Lung (tissue), 11 donors: ENCODE measurements at regions not wholly inside any gene's neighbourhood (a gene's known extent, or its start where the extent isn't known, plus 50 kb on each side); places are given as distances from the start of the nearest gene placed in this dataset.

ENCODE experiments used
- ATAC-seq: fragments of 200-7000 bp; cut with Tn5 transposase; one replicate; pipeline ENCODE4 v1.9.1; 2020; ENCODE audit warnings: moderate number of reproducible peaks; ENCODE audit not compliant: insufficient read depth, low FRiP score
- DNase-seq, 3 donors: peaks; one replicate each; pipeline ENCODE4 v3.0.0-alpha.2; 2013 to 2017
- H3K27ac ChIP-seq, 2 donors: one replicate each; pipeline ENCODE4 v1.5.1; 2013; ENCODE audit warnings: mild to moderate bottlenecking in 2 of 2, moderate library complexity in 2 of 2, control low read depth in 1 of 2, inconsistent platforms in 1 of 2, low read depth in 1 of 2, low read length in 1 of 2
- H3K27me3 ChIP-seq, 3 donors: one replicate each; pipeline ENCODE4 v1.5.1; 2013; ENCODE audit warnings: low read length in 2 of 3; ENCODE audit not compliant: control insufficient read depth in 3 of 3, insufficient read depth in 3 of 3
- H3K36me3 ChIP-seq, 4 donors: one replicate each; pipeline ENCODE4 v1.5.1; 2013; ENCODE audit warnings: low read length in 4 of 4, mild to moderate bottlenecking in 1 of 4, moderate library complexity in 1 of 4; ENCODE audit not compliant: control insufficient read depth in 4 of 4, insufficient read depth in 4 of 4
- H3K4me1 ChIP-seq, 5 donors: one replicate each; pipeline ENCODE4 v1.5.1; 2013; ENCODE audit warnings: low read length in 5 of 5, mild to moderate bottlenecking in 2 of 5, moderate library complexity in 1 of 5; ENCODE audit not compliant: control insufficient read depth in 5 of 5, insufficient read depth in 5 of 5
- H3K4me3 ChIP-seq: one replicate; pipeline ENCODE4 v1.5.1; 2013; ENCODE audit warnings: mild to moderate bottlenecking, control low read depth, moderate library complexity
- H3K9ac ChIP-seq, 2 donors: one replicate each; pipeline ENCODE4 v1.5.1; 2013; ENCODE audit warnings: low read length in 2 of 2, control low read depth in 1 of 2; ENCODE audit not compliant: insufficient read depth in 1 of 2
- H3K9me3 ChIP-seq, 4 donors: one replicate each; pipeline ENCODE4 v1.5.1; 2013; ENCODE audit warnings: low read length in 3 of 4, mild to moderate bottlenecking in 1 of 4, moderate library complexity in 1 of 4; ENCODE audit not compliant: control insufficient read depth in 4 of 4, insufficient read depth in 3 of 4
- WGBS, 2 donors: extraction: QIAGEN DNeasy Blood & Tissue Kit; methylation state at CpG; one replicate each; pipeline ENCODE4 v1.1.7; 2013; 5-methylcytosine and 5-hydroxymethylcytosine counted together
- TF ChIP-seq, protein P1 (sequence below): IDR thresholded peaks from 2 replicates; pipeline ENCODE4 v1.5.1; 2012; ENCODE audit warnings: mild to moderate bottlenecking; ENCODE audit errors: control extremely low read depth, extremely low read depth
- donor health status: control.
- donor health status: control.
- donor health status: Bipolar disorder and iron deficiency.
- donor health status: healthy.
- donor health status: DM: yes; HTN: yes; CAD: no.

DNA sequence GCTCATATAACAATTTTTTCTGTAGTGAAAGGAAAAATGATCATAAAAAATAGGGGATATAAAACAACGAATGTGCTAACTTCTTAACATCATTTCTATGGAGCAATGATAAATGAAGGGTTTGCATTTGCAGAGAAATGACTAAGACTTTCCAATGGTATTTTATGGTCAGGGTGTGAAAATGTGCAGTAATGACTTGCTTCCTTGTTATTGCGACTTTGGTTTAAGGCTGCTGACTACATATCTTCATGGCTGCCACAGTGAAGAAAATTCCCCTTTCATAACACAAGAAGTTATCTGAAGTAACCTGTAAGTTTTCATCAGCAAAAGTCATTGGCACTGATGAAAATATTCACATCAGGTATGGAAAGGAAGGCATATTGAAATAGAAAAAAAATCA is 166.1 kb upstream of the NRG3 start:
- Histone ChIP-seq H3K4me3 (no peak overlapping the region), H3K9ac (no peak overlapping the region), H3K36me3 (no peaks in the 10 kb centered on the region), H3K27me3 (no peaks in the 10 kb centered on the region), H3K9me3 (peaks cover 0 to 2% (median 0%) of the 10 kb centered on the region in 4 donors), H3K4me1 (no peaks in the 10 kb centered on the region), H3K27ac (no peak overlapping the region)
- ATAC-seq, result no peak
- TF ChIP-seq, protein P1, sequence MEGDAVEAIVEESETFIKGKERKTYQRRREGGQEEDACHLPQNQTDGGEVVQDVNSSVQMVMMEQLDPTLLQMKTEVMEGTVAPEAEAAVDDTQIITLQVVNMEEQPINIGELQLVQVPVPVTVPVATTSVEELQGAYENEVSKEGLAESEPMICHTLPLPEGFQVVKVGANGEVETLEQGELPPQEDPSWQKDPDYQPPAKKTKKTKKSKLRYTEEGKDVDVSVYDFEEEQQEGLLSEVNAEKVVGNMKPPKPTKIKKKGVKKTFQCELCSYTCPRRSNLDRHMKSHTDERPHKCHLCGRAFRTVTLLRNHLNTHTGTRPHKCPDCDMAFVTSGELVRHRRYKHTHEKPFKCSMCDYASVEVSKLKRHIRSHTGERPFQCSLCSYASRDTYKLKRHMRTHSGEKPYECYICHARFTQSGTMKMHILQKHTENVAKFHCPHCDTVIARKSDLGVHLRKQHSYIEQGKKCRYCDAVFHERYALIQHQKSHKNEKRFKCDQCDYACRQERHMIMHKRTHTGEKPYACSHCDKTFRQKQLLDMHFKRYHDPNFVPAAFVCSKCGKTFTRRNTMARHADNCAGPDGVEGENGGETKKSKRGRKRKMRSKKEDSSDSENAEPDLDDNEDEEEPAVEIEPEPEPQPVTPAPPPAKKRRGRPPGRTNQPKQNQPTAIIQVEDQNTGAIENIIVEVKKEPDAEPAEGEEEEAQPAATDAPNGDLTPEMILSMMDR, result no peak
- 30 to 52% methylated on average over 2 of the region's 2 CpGs for WGBS, 2 donors
- no peak for DNase-seq

DNA sequence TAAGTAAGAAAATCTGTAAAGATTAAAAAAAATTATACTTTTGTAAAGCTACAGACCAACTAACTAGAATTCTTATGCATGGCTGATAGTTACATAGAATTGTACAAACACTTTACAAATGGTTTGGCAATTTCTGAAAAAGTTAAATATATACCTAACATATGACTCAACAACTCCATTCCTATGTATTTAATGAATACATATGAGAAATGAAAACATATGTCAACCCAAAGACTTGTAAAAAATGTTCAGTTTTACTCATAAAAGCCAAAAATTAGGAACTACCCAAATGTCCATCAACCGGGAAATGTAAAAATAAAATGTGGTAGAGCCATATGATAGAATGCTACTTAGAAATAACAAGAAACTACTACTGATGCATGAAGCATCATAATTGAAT is 152.6 kb upstream of the NRG3 start:
- Histone ChIP-seq H3K4me3 (no peak overlapping the region), H3K36me3 (no peaks in the 10 kb centered on the region), H3K27me3 (no peaks in the 10 kb centered on the region), H3K4me1 (no peaks in the 10 kb centered on the region), H3K9ac (no peak overlapping the region), H3K9me3 (no peaks in the 10 kb centered on the region), H3K27ac (no peak overlapping the region)
- 94 to 95% methylated on average over 1 of the region's 1 CpG for WGBS, 2 donors
- TF ChIP-seq, protein P1, result no peak
- no peak for DNase-seq
- no peak for ATAC-seq

DNA sequence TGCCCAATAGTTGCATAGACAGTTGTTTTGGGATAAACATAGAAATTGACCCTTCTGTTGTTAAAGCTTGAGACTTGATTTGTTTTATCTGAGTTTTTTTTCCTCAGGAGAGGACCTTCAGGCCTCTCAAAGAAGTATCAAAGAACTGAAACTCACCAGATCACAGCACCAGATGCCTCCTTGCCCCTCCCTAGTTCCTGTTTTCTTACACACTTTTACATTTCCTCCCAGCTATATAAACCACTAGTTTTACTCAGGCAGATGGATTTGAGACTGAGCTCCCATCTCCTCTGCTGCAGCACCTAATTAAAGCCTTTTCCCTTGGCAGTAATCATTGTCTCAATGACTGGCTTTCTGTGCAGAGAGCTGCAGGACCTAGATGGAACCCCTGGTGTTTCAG is 150.6 kb upstream of the NRG3 start:
- no peak for DNase-seq
- Histone ChIP-seq H3K27me3 (no peaks in the 10 kb centered on the region), H3K4me1 (no peaks in the 10 kb centered on the region), H3K4me3 (no peak overlapping the region), H3K9me3 (no peaks in the 10 kb centered on the region), H3K27ac (no peak overlapping the region), H3K36me3 (no peaks in the 10 kb centered on the region), H3K9ac (no peak overlapping the region)
- TF ChIP-seq, protein P1, result no peak
- no peak for ATAC-seq

DNA sequence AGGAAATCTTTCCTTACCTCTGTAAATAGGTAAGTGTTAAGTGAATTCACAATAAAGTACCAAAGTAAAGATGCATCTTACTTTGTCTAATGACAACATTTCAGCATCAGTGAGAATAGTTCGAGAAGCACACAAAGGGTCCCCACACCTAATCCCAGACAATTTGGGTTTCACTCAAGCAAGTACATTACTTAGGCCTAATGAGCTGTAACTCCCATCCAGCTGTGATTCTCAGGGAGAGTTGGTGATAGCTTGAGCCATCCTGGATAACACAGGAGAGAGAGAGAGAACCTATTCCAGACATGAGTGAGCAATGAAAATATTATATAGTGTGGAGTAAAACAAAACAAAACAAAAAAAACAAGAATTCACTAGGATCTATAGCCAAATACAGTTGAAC is 149.1 kb upstream of the NRG3 start:
- no peaks in the 10 kb centered on the region for H3K27me3 ChIP-seq

More for the DNA sequence above, 149.1 kb upstream of the NRG3 start:
- H3K9ac ChIP-seq, result no peak overlapping the region
- no peak overlapping the region for H3K27ac ChIP-seq
- ATAC-seq (no peak), DNase-seq (no peak)
- TF ChIP-seq, protein P1, result no peak
- H3K36me3 ChIP-seq, result no peaks in the 10 kb centered on the region
- H3K4me1 ChIP-seq, result peaks cover 0 to under 1% (median 0%) of the 10 kb centered on the region in 5 donors
- no peaks in the 10 kb centered on the region for H3K9me3 ChIP-seq
- 82 to 86% methylated on average over 1 of the region's 1 CpG for WGBS, 2 donors
- no peak overlapping the region for H3K4me3 ChIP-seq
